NCI-H748 (cell line): ENCODE measurements at regions not wholly inside any gene's neighbourhood (a gene's known extent, or its start where the extent isn't known, plus 50 kb on each side); places are given as distances from the start of the nearest gene placed in this dataset.
"Not testable (repeated sequence)": the region's sequence is repeated elsewhere in the genome, so short reads cannot be mapped to it uniquely, and the experiment has no call there.

ENCODE experiments used
- DNase-seq: peaks from one replicate; lab custom pipeline; 2025; ENCODE audit not compliant: unreplicated experiment; lab: John Stamatoyannopoulos, UW

DNA sequence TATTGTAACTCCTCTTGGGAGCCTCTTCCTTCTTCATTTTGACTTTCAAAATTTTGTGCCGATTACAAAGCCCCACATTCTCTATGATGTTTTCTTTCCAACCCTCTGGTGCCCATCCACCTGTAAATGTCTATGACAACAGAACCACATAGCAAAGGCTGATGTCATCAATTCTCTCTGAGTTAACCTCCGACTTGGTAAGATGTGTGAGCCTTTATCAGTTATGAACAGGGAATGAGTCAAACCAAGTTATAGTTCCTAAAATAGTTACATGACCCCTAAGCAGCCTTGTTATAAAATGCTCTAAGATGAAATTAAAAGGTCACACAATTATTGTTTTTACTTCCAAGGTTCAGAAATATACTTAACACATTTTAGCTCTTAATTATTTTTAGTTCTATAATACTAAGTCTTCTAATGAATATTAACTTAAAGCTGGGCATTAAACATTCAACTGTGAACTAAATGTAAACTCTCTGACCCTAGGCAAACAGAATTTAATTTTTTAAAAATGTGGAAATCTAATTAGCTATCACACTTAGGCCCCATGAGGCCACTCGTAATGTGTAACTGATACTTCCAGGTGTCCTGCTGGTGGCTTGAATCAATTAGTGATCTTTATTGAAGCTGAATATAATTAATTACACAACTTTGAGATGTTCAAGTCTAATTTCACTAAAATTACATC is 102.3 kb upstream of the CYRIA start:
- no peak for DNase-seq

DNA sequence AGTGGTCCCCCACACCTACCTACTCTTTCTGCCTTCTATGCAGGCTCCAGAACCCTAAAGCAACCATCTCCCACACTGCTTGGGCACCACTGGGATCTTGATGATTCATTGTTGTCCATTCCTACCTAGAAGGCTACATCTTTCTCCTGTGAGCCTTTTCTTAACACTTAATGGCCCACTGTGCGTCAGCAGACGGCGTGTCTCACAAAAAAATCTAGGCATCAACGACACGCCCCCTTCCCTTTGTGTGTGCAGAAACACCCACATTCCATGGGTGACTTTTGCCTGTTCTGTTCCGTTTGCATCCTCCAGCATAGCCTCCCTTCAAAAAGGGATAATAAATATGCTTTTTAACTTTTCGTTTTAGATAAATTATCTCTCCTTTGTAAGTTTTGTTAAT is 99.7 kb upstream of the CYRIA start:
- DNase-seq, result no peak

DNA sequence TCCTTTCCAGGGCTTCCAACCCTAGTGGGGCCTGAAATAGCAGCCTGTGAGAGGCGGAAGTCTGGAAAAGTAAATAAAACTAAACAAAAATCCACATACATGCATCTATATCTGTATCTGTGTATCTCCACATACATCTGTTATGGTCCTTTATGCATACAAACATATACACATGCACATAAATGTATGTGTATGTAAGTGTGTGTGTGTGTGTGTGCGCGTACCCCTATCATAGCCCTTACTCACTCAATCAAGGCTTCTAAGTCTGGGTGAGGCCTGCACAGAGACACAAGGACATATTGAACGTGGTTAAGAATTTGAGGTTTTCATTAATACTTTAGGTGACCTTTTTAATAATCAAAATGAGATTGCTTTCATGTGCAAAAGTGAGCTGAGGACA is 98.9 kb upstream of the CYRIA start:
- no peak for DNase-seq

DNA sequence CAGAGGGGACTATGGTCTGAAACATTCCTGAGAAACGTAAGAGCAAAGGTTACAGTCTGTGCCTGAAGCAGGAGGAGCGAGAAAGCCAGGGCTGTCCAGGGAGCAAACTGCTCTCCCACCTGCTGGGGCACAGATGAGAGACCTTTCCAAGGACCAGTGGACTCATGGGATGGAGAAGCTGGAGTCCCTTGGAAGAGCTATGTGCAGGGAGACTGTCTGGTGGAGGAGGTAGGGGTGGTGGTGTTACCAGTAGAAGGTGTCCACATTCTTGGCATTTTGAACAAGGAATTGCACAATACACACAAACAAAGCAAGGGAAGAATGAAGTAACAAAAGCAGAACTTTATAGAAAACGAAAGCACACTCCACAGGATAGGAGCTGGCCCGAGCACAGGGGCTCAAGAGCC is 97.9 kb upstream of the CYRIA start:
- no peak for DNase-seq

DNA sequence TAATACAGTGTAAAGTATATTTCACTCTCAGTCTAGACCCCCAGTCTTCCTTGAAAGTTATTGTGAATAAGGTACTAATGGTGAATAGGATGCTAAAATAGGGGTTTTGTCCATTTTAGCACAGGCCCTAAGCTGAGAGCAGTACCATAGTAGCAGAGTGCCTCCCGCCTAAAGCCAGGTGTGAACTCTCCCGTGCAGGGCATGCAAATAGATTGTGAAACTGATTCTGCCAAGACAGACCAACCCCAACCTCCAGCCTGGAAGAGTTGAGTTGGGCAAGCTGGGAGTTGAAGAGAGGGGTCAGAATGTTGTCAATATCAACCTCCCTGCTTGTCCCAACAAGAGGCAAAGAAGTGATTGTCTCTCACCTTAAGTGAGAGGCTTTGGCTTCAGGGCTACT is 97.4 kb upstream of the CYRIA start:
- DNase-seq, result no peak

DNA sequence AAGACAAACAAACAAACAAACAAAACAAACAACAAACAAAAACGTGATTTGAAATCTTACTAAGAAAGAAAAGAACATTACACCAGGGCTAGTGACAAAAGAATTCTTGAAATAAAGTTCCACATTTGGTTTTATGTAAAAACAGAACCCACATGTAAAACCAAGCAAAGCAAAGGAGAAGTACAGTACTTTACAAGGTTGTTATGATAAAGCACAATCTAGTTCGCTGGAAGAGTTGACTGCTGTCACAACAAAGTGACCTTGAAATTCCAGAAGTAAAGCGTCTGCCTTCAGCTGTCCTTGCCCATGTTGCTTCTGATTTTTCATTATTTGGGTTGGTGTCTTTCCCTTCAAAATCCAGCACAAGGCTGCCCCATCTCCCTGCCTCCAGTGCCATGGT is 94.8 kb upstream of the CYRIA start:
- no peak for DNase-seq

DNA sequence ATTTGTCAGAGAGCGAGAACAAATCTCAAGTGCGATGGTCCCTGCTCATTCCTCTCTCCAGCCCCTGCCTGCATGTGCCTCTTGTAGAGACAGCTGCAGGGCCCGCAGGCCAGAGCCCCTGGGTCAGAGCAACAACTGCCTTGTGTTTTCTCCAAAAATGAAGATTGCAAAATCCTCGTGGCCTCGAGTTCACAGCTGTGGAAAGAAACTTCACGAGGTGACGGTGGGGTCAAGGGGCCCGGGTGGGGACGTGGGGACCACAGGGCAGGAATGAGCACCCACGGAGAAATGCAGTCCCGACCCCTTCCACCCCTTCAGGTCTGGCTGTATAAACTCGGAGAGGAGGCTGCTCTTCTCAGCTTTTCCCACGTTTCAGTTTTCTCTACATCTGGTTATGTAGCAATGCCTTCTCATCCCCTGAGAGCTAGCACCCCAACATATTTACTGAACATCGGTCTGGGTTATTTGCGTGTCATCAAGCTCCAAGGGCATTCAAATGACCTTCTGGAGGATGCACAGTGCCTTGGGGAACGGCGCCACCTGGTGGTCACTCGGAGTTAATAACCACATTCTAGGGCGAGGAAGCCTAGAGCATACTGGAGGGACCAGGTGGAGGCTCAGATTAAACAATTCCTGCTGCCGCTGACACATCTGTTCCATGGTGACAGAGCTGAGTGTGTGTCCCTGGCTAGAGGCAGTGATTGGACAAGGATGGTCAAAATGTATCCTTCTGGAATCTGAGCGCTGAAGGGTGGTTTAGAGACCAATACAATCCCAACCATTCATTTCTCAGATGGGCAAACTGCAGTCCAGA is 91.4 kb upstream of the CYRIA start:
- peak; percentile 71 for DNase-seq

DNA sequence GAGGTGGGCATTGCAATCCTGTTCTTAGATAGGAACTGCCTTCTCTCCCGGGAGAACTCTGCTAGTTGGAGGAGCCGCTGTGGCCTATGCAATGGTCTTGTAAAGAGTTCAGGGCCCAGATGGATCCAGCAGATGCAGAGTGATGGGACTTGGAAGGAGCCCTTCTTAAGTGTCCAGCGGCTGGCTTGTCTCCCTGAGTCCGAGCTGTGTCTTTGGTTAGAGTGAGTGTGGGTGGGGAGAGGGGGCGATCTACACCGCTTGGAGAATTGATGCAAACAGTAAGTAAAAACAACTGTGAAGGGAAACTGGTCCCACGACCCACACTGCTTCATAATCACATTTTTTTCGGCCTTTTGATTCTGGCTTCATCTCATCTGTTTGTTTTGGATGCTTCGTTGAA is 89.8 kb upstream of the CYRIA start:
- DNase-seq, result no peak

DNA sequence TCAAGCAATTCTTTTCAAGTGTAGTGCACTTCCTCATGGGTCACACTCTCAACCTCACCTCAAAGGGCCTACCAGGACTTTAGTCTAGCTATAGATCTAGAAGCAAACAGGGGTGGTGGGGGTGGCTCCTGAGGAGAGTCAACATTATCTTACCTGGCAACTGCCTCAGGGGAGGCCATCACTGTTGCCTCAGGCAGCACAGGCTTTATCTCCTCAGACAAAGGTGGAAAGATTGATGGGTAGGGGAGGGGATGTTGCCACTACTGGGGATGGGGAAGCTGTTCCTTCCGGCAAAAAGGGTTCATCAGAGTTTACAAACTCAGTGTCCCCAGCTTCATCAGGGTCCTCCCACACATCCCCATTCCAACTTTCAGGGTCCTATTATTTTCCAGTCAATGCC is 87.4 kb upstream of the CYRIA start:
- DNase-seq, result not testable (repeated sequence)

DNA sequence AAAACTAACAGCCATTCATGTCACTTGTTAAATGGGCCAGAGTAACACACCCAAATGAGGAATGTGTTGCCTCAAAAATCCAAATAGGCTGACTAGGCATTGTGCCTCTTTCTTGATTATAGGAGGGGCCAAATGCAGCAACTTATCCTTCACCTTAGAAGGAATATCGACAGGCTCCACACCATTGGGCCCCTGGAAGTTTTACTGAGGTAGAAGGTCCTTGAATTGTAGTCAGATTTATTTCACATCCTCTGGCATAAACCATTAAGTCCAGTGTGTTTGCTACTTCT is 85.2 kb upstream of the CYRIA start:
- not testable (repeated sequence) for DNase-seq

DNA sequence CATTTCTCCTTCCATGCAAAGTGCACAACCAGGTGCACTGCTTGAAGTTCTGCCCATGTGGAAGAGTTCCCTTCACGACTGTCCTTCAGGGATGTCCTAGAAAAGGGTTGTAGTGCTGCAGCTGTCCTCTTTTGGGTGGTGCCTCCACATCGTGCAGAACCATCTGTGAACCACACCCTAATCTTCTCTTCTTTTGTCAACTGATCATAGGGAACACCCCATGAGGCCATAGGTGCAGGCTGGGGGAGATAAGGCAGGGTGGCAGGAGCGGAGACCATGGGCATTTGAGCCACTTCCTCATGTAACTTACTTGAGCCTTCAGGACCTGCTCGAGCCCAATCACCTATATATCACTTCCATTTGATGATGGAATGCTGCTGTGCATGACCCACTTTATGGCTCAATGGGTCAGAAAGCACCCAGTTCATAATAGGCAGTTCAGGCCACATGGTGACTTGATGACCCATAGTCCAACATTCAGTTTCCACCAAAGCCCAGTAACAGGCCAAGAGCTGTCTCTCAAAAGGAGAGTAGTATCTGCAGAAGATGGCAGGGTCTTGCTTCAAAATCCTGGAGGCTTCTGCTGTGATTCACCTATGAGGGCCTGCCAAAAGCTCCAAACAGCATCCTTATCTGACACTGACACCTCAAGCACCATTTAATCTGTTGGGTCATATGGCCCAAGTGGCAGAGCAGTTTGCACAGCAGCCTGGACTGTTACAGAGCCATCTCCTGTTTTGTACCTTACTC is 84.7 kb upstream of the CYRIA start:
- DNase-seq, result no peak

DNA sequence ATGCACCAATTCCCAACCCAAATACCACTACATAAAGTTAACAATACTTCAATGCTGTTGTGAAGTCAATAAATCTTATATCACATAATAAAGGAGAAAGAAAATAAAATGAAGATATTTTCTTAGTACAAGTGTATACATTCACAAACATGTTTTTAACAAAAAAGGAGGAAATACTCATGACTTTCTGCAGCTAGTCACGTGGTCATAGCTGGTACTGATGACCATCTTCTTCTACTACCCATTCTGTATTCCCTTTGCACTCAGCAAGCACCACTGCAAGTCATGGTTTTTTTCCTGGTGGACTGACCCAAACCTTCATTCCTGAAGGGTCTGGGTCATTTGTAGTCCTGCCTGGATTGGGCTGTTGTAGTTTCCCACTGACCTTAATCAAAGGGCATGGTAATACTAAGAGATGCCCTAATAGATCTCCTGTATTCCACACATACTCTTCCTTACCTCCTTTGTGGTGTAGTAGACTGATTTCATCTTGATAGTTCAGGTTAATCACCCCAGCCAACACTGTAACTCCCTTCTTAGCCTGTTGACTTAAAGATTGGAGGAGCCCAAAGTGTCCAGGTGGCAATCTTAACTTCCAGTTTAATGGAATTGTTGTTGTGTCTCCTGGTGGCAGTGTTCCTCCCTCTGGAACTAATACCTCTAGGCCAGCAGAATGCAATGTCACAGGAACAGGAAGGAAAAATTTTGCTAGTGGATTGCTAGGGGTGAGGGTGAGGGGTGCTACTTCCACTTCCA is 83.1 kb upstream of the CYRIA start:
- DNase-seq, result not testable (repeated sequence)

DNA sequence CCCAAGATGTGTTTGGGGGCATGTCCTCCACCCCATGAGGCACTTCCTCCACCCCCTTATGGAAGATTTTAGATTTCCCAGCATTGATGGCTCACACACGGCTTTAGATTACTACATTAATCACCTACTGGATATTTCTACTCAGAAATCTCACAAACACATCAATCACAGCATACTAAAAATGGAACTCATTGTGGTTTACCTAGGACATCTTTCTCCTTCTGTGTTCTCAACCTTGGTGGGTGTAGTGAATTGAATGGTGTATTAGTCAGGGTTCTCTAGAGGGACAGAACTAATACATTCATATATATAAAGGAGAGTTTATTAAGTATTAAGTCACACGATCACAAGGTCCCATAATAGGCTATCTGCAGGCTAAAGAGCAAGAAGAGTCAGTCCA is 82.1 kb upstream of the CYRIA start:
- no peak for DNase-seq

DNA sequence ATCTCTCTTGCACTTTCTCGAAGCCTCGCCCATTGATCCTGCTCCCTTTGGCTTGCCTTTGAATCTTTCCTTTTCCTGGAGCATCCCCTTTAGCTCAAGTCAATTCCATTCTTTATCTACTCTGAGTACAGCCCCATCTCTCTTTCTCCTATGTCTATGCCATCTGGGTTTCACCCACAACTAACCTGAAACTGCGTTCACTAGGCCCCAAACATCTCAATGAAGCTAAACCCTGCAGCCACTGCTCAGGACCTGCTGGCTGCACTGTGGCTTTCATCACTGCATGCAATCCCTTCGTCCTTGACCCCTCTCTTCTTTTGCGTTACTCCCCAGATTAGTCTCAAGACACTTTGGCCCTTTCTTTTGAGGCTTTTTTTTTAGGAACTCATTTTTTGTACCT is 81.6 kb upstream of the CYRIA start:
- no peak for DNase-seq

DNA sequence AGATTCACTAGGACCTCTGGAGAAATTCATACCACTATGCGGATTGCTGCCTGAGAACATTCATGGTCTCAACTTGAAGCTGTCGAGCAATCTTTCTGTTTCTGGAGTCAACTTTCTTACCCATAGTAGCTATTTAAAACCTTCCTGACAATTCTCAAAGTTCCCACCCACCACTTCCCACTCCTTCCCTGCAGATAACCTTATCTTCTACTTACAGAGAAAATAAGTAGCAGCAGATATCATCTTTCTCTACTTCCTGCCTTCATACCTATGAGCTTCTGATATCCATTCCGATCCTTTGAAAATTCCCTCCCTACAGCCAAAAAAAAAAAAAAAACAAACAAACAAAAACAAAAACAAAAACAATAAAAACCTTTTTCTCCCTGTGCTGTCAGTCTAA is 81.2 kb upstream of the CYRIA start:
- no peak for DNase-seq

DNA sequence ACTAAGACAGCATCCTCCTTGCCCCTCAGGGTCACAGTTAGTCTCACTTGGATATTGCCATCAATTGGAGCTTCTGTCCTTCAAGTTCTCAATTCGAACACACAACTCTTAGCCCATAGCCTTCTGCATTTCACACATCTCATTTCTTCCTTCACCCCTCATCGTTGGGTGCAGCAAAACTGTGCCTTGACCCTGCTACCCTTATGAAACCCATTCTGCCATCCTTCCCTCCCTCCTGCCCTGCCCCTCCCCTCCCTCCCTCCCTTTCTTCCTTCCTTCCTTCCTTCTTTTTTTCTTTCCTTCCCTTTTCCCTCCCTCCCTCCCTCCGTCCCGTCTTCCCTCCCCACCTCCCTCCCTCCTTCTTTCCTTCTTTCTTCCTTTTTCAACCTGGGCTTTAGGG is 80.7 kb upstream of the CYRIA start:
- DNase-seq, result no peak

DNA sequence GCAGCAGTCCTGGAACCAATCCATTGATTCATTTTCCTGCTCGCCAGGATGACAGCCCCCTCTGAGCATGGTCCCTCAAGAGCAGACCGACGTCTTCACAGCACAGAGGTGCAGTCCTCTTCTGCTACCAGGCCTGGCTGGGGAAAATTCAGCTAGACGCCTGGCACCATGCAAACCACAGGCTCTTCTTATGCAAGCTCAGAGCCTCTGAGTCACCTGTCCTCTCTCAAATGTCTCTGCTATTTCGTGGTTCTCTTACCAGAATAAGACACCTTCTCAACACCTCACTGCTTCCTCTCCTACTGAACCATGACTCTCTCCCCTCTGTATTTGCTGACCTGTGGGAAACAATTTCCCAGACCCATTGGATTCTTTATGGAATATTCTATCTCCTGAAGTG is 79.8 kb upstream of the CYRIA start:
- no peak for DNase-seq

DNA sequence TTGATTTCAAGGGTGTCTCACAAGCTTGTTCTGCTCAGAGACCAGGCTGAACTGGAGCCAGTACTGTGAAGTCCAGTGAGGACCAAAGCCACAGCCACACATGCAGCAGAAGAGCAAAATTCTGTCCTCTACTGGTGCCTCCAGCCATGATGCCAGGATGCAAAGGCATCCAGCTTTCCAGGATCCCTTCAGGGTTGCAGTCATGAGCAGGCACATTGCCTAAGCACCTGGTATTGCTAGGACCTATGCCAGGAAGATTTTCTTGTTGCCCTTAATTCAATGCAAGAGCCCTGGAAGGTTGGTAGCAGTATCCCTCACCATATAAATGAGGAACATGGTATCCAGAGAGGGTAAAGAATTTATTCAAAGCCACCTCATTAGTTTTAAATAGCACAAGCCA is 78.9 kb upstream of the CYRIA start:
- no peak for DNase-seq

DNA sequence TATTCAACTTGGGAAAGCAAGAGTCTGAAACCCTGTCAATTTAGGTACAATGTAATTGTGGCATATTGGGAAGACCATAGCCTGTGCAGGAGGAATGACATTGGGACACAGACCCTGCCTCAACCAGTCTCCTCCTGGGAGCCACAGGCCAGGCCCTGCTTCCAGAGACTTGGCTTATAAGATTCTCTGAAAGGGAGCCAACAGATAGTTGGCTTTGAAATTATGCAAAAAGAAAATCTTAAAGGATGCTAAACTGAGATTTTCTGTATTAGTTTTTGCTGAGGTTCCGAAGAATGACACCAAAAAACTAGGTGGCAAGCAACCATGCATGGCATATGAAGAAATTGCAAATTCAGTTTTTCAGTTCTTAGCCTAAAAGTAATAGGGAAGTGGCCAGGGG is 76.4 kb upstream of the CYRIA start:
- DNase-seq, result no peak

DNA sequence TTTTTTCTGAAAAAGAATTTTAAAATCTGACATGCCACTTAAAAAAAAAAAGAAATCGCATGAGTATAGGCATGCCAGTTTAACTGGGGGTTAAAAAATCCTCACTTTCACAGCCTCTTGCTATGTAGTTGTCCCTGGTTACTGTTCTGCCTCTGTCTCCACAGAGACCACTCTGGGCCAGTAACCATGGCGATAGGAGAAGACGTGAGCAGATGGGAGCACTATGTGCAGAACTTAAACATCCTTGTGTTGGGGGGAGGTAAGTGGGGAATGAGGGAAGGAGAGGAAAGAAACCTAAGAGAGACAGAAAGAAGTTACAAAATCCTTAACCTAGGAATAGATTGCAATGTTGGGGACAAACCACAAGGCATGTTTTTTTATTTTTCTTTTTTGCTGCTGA is 75.9 kb upstream of the CYRIA start:
- DNase-seq, result peak; percentile 8

DNA sequence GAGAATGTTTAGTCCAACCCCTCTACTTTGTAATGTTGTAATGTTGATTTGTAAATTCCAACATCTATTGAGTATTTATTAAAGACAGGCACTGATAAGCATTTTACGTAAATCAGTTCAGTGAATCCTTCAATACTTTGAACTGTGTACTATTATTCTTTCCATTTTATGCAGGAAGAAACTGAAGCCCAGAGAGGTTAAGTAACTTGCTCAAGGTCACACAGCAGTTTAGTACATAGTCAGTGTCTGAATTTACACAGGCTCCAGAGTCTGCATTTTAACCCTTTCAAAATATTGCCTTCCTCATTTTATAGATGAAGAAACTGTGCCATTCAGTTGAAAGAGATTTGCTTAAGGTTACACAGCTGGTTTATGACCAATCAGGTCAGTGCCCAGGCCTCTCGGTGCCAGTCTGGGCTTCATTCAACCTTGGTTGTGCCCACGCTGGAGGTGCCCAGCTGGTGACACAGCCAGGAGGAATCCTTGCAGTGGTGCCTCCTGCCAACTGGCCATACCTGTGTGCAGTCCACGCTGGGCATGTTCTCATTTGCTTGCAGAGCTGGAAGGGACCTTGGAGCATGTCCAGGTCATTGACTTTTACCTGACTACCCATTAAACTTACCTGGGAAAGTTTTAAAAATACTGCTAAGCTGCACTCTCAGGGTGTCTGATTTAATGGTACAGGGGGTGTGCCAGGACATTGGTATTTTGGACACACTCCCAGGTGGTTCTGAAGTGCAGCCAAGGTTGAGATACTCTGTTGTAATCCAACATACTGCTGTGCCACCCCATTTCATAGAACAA is 74.3 kb upstream of the CYRIA start:
- DNase-seq, result no peak
